HG02678 (cell line): ENCODE measurements at regions not wholly inside any gene's neighbourhood (a gene's known extent, or its start where the extent isn't known, plus 50 kb on each side); places are given as distances from the start of the nearest gene placed in this dataset.

Experiments used
- ATAC-seq: cut with Tn5 transposase; IDR thresholded peaks from one replicate; pipeline ENCODE4 v1.9.1; 2021; ENCODE audit warnings: mild to moderate bottlenecking, moderate library complexity; ENCODE audit not compliant: unreplicated experiment

DNA sequence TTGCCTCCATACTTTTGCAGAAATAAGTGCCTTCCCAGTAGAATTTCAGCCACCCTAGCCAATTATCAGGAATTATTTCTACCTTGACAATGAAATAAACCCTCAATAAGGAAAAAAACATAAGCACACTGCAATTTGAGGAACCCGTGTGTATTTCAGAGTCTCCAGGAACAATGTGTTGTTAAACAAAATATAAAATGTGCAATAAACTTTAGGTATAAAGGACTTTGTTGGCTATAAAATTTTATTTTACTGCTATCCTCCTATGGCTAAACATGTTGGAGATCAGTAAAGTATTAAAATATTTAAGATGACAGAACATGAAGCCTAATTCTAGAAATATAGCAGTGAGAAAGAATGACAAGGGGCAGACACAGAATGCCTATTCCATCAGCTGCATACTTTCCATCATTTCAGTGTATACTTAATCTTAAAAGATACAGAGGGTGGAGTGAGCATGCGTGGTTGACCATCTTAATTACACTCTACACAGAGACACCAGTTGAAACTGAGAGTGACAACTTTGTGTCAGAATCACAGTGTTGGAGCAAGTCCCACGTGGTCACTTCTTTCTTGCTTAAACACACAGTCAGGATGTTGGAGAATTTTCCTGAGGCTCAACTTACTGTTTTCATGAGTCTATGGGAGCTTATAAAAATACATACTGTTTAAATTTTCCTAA lies 79.0 kb upstream of the SUCLG2 start:
- ATAC-seq, result no peak

DNA sequence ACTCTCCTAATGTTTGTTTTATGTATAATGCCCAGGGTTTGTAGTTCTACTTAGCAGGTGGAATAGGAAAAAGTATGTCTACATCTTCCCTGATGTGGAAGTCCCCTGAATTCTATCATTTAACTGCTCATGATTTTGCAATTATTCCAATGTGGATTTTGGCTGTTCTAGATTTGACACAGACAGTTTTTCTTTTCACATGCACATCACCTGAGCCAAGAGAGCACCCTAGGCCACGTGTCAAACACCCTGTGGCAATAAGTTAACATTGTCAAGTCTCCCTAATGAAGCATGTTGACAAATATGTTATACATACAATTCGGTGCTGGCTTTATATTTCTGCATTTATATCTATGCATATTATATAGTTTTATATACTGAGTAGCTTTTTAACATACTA lies 70.0 kb upstream of the SUCLG2 start:
- ATAC-seq, result no peak

DNA sequence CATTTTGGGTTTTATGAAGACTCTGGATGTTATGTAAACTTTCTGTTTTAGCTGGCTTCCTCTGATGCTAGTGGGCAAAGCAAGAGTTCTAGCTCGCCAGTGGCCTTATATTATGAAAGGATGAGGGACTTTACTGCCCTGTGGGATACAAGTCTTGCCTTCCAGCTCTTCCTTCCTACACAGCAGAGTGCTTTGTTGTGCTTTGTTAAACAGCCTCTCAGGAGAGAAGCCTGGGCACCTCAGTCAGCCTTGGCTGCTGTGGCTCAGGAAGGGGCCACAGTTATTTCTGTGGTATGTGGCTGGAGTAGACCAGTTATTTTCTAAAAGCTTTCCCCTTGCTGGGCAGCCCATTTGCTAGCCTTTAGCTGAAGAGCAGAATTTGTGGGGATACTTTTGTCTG lies 69.5 kb upstream of the SUCLG2 start:
- ATAC-seq, result no peak

DNA sequence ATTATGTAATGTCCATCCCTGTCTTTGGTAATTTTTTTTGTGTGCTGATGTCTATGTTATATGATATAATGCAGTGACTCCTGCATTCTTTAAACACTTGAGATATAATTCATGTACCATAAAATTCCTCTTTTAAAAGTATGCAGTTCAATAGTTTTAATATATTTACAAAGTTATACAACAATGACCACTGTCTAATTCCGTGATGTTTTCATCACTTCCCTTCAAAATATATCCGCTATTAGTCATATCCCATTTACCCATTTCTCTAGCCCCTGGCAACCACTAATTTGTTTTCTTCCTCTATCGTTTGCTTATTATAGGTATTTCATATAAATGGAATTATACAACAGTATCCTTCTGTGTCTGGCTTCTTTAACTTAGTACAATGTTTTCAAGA lies 64.9 kb upstream of the SUCLG2 start:
- ATAC-seq, result no peak

DNA sequence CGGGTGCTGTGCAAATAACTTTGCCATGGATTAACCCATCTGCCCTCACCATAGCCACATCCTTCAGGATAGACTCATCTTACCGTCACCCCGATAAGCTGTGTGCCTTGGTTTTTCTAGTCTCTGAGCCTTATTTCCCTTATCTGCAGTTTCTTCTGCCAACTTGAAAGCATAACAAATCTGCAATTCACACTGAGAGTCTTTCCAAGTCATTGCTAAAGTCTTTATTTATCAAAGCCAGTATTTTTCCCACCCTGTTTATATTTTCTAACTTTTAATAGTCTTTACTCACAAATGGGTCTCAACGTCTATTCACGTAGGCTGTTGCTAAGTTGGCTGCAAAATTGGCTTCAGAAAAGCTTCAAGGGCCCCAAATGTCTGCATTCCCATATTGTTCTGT lies 61.6 kb upstream of the SUCLG2 start:
- ATAC-seq, result no peak

DNA sequence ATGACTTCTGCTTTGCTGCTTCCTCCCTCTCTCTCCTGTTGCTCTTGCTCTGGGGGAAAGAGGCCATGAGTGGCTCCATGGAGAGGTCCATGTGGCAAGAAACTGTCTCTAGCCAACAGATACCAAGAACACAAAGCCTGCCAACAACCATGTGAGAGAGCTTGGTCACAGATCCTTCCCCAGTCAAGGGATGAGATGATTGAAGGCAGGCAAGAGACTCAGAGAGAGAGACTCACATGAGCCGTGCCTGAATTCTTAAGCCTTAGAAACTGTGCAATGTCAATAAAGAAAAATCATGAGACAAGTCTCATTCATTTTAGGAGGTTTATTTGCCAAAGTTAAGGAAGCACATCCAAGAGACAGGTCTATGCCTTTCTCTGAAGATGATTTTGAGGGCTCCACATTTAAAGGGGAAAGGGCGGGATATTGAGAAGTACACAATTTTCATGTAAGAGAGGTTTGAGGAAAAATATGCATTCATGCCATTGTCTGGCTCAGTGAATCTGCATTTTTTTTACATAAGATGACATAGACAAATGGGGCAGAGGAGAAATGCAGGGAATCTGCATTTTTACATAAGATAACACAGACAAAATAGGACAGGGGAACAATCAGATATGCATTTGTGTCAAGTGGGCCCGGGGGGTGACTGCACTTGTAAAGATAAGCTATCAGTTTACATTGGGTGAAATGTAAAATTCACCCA lies 59.5 kb upstream of the SUCLG2 start:
- ATAC-seq, result no peak

DNA sequence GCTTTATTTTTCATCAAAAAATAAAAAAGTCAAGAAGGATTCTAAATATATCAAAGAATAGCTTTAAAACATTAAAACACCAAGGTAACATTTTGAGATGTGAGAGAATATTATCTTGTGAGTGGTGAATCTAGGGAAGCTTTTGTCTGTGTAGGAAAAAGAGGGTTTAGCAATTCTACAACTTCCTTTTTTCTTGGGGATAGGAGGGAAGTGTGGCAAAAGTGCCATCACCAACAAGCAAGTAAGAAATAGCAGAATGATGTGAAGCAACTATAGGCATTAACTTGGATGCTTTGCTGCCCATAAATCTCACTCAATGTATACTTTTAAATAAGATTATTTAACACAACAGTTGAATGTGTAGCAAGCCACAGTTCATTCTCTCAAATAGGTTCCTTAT lies 57.8 kb upstream of the SUCLG2 start:
- no peak for ATAC-seq

DNA sequence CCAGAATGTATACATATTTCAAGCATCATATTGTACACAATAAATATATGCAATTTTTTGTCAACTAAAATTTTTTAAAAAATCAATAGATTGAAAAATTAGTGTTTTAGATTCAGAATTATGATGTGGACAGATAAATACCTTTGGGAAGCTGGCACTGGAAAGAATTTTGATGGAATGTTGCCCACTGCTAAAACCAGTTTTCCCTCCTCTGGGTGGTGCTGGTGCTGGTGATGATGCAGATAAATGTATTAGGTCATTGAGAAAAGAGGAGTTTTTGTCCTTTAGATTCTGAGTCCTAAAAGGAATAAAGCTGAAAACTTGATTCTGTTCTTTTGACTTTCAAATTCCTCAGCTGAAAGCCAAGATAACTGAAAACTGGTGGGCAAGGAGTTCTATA lies 56.0 kb upstream of the SUCLG2 start:
- no peak for ATAC-seq

DNA sequence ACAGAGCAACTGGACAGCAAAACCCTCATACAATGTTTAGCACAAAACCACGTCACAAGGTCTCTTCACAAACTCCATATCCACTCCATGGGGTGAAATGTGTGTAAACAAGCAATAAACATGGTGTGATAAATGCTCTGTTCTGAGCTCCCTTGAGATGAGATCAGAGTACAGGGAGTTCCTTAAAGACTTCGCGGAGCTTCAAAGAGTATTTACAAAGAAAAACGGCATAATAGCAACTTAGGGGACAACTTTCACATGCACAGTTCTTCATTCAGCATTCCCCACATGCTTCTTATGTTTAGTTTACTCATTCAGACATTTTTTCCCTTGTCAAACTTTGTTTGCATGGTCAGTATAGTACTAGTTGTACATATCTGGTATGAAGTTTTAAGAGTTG lies 52.5 kb upstream of the SUCLG2 start:
- ATAC-seq, result no peak

DNA sequence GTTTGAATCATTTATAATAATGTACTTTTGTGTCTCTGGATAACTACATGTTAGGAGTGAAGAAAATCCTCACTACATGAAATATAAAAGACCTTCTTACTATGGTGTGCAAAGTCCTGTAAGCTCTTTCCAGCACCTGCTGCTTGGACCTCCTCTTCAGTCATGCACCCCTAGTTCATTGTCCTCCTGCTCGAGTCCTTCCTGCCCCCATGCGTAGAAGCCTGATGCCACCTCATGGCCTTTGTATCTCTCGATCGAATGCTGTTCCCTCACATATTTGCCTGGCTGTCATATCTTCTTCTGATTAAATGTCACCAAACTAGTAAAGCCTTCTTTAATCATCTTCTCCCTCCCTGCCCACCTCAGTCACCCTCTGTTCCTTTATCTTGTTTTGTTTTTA lies 49.9 kb upstream of the SUCLG2 start:
- no peak for ATAC-seq
